IPS DF 4.7 (cell line): ENCODE measurements at regions not wholly inside any gene's neighbourhood (a gene's known extent, or its start where the extent isn't known, plus 50 kb on each side); places are given as distances from the start of the nearest gene placed in this dataset.
A peak's percentile ranks its signal among the peaks of the same experiment; 100 is the strongest.
"Not testable (repeated sequence)": the region's sequence is repeated elsewhere in the genome, so short reads cannot be mapped to it uniquely, and the experiment has no call there.

Experiments used
- DNase-seq: peaks from one replicate; pipeline ENCODE4 v3.0.0-alpha.2; 2013; ENCODE audit warnings: low spot score; ENCODE audit errors: extremely low read depth

DNA sequence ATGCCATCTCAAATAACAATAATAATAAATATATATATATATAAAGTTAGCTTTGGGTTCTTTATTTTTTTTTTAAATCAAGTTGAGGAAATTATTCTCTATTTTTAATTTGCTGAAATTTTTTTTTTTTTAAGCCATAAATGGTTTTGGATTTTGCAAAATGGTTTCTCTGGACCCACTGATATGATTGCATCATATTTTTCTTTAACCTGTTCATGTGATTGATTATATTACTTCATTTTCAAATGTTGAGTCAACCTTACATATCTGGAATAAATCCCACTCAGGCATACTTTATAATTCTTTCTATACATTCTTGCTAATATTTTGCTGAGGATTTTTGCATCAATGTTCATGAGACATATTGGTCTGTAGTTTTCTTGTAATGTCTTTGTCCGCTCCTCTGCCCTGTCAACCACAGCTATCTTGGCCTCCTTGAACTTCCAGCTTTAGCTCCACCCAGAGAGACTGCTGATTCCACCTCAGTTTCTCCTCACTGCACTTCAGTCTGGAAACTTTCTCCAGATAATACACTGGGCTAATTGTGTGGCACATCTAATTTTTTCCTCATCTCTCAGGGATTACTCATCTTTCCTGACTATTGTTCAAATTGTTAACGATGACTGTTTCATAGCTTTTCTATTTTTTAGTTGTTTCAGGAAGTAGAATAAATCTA lies 160.9 kb upstream of the GIMD1 start:
- no peak for DNase-seq

DNA sequence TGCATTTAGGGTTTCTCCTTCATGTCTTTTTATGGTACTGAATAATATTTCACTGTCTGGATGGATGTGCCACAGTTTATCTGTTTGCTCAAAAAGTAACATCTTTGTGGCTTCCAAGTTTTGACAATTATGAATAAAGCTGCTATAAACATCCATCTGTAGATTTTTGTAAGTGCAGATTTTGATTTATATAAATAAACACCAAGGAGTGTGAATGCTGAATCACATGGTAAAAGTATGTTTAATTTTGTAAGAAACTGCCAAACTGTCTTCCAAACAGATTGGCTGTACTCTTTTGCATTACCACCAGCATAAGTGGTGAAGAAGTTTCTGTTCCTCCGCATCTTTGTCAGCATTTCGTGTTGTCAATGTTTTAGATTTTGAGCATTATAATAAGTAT lies 158.7 kb upstream of the GIMD1 start:
- DNase-seq: no peak

DNA sequence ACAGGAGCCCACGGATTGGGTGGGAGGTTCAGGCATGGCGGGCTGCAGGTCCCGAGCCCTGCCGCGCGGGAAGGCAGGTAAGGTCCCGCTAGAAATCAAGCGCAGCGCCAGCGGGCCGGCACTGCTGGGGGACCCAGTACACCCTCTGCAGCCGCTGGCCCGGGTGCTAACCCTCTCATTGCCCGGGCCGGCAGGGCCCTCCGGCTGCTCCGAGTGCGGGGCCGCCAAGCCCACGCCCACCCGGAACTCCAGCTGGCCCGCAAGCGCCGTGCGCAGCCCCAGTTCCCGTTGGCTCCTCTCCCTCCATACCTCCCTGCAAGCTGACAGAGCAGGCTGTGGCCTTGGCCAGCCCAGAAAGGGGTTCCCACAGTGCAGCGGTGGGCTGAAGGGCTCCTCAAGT lies 156.8 kb upstream of the GIMD1 start:
- DNase-seq: not testable (repeated sequence)

DNA sequence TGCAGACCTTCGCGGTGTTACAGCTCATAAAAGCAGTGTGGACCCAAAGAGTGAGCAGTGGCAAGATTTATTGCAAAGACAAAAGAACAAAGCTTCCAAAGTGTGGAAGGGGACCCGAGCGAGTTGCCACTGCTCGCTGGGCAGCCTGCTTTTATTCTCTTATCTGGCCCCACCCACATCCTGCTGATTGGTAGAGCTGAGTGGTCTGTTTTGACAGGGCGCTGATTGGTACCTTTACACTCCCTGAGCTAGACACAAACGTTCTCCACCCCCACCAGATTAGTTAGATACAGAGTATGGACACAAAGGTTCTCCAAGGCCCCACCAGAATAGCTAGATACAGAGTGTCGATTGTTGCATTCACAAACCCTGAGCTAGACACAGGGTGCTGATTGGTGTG lies 156.2 kb upstream of the GIMD1 start:
- not testable (repeated sequence) for DNase-seq

DNA sequence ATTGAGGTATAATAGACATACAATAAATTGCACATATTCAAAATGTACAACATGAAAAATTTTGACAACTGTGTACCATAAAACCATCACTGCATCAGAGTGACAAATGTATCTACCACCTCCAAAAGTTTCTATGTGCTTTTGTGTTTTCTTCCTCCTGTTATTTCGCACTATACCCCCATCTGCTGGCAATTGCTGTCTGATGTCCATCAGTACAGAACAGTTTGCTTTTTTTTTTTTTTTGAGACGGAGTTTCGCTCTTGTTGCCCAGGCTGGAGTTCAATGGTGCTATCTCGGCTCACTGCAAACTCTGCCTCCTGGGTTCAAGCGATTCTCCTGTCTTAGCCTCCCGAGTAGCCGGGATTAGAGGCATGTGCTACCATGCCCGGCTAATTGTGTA lies 154.3 kb upstream of the GIMD1 start:
- DNase-seq: no peak

DNA sequence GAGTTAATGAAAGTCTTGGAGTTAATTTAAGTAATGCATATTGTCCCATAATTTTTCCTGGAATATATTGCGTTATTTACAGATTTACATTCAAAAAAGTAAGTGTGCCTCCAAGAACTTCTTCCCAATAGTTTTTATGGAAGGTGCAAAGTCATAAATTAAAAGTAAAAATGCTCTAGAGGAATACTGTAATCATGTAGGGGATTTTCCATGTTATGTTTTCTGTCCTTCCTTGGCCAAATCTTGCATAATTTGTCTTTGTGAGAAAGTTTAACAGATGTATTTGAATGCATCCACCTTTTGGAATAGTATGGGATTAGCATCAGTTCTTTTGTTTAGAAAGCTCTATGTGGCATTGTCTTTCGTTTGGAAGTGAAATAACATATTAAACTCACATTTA lies 144.1 kb upstream of the GIMD1 start:
- DNase-seq: no peak

DNA sequence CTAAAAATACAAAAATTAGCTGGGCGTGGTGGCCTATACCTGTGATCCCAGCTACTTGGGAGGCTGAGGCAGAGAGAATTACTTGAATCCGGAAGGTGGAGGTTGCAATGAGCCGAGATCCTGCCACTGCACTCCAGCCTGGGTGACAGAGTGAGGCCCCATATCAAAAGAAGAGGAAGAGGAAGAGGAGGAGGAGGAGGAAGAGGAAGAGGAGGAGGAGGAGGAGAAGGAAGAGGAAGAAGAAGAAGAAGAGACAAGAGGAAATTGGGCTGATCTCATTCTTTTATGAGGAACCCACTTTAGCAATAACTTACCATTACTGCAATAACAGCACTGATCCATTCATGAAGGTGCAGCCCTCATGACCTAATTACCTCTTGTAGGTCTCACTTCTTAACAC lies 138.9 kb upstream of the GIMD1 start:
- DNase-seq: no peak

DNA sequence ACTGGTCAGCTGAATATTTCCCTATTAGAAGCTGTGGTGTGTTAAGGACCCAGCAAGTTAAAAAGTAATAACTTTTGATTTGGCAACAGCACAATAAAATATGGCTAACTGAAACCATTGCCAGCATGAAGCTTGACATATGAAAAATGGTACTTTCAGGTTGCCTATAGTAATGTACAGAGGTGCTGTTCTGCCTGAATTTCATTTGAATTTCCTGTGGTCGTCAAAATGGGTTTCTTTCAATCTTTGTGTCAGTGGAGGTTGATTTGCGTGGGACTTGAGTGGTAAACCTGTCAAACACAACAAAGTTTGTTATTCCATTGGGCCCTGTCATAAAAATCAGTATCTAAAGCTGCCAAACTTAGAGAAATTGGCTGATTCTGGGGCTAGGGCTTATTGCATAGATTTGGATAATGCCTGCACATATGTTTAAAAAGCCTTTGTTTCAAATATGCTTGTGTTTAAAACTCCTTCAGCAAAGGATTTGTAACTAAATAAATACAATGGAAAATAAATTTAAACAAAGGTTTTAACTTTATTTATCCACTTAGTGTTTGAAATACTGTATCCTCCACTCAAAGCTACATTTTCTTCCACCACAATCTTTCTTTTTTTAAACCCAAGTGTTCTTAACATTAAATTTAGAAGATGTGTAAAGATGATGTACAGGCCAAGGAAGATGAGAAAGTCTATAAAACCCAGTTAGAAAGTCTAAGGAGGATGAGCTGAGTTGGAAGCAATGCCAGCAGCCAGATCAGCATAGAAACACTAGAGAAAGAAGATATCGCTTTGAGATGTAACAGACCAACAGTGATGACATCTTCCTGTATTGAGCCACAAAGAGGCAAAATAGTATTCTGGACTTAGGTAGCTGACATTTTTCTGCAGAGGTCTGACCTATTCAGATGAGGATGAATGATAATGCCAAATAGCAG lies 134.8 kb upstream of the GIMD1 start:
- DNase-seq: no peak

DNA sequence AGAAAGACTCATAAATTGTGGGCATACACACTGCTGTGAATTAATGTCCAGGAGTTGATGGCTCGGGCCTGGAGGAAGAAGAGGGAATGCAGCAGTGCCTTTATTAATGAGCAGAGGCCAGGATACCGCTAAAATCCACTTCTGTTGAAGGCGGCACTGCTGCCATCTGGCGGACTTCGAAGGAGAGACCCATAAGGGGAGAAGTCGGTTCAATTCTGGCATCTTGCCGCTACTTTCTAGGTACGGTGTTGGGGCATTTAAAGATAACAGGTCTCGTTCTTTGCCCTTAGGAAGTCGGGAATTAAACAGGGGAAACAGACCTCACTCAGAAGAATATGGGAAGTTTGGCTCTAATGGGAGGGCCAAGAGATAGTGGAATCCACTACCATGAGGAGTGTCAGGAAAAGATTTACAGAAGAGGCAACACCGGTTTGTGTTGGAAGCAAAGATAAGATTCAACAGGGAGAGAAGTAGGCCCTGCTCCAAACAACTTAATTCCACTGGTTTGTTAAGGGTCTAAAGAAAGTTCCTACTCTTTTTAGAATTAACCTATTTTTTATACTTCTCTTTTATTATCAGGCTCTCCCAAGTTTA lies 133.6 kb upstream of the GIMD1 start:
- peak; percentile 56 for DNase-seq

DNA sequence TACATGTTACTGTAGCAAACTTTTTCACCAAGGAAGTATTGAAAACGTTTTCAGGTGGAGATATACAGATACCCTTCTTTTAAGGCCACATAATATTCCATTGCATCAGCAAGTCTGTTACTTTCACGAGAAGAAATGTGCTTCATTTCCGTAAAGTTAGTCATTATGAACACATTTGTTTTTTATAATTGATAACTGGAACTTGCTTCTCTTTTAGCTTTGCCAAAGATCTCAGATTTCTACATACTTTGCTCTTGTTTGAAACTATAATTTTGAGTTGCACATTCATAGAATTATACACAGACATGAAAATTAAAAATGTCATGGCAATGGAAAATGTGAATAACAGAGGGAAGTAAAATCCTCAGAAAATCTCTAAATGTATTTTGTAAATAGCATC lies 128.7 kb upstream of the GIMD1 start:
- no peak for DNase-seq

DNA sequence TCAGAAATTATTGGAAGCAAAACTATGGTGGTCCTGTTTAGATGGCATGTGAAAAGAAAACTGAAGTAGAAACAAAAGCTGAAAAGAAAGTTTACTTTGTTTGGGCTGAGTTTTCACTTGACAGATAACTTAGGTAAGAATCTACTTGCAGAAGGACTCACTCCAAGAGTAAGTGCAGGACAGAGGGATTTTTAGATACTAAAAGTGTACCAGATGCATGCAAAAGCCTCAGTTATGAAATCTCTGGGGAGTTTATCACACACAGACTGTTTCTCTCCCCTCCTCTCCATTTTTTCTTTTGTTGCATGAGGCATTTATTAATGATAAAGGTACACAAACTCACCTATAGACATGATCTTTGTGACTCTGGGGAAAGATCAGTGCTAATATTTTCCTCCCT lies 127.5 kb upstream of the GIMD1 start:
- DNase-seq: no peak

DNA sequence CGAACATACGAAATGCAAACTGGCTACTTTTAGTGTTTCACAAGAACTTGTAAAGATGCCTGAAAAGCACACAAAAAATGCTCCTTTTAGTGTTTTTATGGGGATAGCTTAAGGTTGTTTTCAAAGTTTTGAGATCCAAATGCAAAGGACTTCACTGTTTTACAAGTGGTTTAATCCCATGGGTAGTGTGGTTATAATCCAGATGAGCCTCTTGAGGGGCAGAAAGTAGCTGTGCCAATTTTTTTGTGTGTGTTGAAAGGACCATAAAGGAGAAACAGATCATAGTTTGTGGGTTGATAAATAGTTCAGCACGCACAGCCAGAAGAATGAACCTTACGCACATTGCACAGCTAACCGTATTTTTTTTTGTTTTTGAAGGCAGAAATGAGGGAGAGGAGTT lies 126.9 kb upstream of the GIMD1 start:
- DNase-seq: no peak

DNA sequence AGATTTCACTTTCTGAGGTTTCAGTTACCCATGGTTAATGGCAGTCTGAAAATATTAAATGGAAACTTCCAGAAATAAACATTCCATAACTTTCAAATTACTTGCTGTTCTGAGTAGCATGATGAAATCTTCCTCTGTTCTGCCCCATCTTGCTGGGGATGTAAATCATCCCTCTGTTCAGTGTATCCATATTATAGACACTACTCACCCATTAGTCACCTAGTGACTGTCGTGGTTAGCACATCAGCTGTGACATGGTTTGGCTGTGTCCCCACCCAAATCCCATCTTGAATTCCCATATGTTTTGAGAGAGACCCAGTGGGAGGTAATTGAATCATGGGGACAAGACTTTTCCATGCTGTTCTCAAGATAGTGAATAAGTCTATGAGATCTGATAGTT lies 125.5 kb upstream of the GIMD1 start:
- DNase-seq: no peak

DNA sequence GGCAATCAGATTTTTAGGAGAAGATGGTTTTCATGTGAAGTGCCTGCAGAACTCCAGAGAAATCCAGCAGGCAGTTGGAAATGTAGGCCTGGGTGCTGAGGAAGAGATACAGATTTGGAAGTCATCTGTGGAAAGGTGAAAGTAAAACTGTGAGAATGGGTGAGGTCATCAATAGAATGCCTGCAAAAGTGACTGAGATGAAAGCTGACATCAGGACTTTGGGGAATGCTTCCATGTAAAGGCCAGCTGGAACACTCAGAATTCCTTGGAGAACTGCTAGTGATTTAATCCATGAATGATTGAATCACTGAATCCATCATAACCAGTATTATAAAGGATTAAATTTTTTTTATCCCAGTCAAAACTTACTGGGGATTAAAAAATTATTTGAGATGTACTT lies 124.5 kb upstream of the GIMD1 start:
- no peak for DNase-seq

DNA sequence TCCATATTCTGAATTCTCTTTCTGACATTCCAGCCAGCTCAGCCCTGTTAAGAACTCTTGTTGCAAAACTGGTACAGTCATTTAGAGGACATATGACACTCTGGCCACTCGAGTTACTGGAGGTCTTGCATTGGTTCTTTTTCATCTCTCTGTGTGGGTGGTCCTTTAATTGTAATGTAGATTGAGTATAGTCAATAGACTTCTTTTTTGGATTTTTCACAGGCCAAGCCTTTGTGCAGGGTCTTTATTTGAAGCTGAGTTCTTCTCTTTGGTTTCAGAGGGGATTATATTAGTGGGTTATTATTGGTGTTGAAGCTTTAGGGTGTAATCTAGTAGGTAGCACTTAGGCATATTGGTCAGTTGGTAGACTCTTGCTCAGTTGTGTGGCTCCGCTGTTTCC lies 118.0 kb upstream of the GIMD1 start:
- DNase-seq: no peak

DNA sequence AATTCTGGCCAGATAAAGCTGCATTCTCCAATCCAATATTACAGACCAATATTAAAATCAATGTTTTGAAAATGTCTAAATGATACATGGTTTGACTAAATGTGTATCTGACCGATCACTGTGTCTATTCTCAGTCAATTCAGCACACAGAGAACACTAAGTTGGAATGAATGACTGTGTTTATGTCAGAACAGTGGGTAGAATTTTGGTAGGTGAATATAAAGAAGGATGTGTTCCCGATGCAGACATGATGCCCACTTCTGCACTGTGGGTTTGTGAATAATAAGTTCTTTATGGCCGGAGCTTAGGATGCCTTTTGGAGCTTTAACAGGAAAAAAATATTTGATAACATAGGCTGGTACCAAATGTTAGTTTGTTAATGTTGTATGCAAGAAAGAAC lies 113.2 kb upstream of the GIMD1 start:
- no peak for DNase-seq

DNA sequence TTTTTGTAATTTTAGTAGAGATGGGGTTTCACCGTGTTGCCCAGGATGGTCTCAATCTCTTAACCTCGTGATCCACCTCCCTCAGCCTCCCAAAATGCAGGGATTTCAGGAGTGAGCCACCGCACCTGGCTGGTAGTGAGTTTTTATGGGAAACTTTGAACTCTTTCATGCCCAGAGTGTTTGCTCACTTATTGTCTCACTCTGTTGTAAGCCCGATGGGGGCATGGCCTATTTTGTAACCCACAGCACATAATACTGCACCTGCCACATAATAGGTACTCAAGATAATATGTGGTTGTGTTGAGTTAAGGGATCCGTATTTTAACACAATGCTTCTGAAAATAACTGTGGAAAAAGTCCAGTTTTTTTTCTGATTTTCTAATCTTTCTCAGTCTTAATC lies 109.6 kb upstream of the GIMD1 start:
- DNase-seq: no peak

DNA sequence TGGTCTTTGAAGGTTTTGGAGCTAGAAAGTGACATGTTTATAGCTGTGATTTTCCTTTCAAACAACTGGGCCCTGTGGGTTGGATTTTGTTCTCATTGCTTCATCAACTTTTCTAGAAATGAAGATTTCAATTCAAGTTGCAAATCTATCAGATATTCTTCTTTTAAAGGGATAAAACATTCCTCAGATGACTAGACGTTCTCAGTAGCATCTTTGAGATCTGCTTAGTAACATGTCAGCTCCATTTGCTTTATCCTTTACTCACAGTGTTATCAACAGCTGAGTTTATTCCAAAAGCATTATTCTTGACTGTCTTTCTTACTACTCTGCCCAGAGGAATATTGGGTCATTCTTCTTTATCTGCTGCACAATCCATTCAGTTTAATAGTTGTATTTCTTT lies 108.2 kb upstream of the GIMD1 start:
- DNase-seq: no peak

DNA sequence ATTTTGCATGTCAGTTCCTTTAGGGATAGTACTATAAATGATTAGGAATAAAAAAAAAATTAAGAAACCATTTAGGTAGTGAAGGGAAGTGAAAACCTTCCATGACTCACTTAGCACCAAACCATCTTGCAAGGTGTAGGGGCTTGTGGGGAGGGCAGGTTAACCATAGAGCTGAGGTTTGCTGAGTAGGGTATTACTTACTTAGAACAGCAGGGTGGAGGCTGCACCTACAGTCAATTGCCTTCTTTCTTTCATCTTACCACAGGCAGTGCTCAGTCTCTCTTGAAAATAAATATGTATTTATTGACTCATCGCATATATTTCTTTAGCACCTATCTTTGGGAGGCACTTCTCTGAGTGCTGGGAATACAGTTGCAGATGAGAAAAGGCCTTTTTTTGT lies 104.9 kb upstream of the GIMD1 start:
- no peak for DNase-seq

DNA sequence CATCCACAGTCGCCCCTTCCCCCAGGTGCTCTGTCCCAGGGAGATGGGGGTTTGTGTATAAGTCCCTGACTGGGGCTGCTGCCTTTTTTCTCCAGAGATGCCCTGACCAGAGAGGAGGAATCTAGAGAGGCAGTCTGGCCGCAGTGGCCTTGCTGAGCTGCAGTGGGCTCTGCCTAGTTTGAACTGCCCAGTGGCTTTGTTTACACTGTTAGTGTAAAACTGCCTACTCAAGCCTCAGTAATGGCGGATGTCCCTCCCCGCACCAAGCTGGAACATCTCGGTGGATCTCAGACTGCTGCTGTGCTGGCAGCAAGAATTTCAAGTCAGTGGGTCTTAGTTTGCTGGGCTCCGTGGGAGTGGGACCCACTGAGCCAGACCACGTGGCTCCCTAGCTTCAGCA lies 102.6 kb upstream of the GIMD1 start:
- no peak for DNase-seq

DNA sequence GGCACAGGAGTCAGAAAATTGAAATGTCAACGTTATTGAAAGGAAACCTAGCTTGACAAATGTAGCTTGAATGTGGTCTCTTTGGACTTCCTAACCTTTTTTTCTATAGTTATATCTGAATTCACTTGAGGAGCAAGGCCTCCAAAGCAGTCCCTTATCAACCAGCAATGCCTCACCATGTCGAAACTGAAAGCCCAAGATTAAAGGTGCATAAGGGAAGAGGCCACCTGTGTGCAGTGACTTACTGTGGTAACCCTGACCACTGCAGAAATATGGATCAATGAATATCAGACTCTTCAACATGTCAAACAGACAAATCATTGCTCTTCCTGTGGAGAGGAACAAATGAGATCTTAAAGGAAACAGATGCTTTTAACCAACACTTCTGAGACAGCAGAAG lies 95.0 kb upstream of the GIMD1 start:
- DNase-seq: no peak

DNA sequence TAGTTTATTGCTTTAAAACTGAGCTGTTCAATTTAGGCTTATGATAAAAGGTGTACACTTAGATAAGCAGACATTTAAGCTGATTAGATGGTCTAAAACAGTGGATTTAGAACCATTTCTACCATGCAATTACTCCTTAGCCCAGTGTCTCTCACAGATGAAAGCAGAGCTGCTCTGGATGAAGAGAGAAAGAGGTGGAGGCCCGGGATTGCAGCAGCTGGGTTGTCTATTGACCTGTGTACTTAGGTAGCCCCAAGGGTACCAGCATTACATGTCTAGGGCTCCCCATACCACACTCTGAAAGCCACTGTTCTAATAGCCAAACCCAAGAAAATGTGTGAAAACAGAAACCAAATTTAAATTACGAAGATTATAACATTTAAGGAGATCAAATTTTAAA lies 86.0 kb upstream of the GIMD1 start:
- no peak for DNase-seq

DNA sequence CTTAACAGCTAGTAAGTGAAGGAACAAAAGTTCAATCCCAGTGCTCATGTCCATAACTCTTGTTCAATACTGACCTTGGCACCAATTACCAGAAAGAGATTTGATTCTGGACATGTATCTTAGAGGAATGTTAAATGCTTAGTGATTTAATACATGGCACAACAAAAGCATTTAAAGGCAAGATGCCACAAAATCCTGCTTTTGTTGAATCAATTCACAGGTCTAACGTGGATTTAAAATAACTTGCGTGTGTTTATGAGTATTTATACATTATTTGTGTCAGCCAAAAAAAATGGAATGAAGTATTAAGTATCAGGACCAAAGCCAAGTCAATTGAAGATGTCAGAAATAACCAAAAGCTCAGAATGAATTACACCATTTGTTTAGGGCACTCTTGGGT lies 85.4 kb upstream of the GIMD1 start:
- DNase-seq: no peak
